Dermis microvascular lymphatic vessel endothelial cell (primary cell): ENCODE measurements at regions not wholly inside any gene's neighbourhood (a gene's known extent, or its start where the extent isn't known, plus 50 kb on each side); places are given as distances from the start of the nearest gene placed in this dataset.
A peak's percentile ranks its signal among the peaks of the same experiment; 100 is the strongest.

ENCODE experiments used
- DNase-seq, 2 donors: peaks; one replicate each; pipeline versions ENCODE4 v3.0.0 to v3.0.0-alpha.2; 2010; ENCODE audit warnings: low read depth in 2 of 2

- DNase-seq: no peak
These were observed 78.4 kb upstream of the TSPAN8 start for GRCh38 chr12:71236133-71236660.

GRCh38 chr12:71233083-71233482, 75.3 kb upstream of the TSPAN8 start:
- no peak for DNase-seq

- no peak for DNase-seq
These were observed 72.7 kb upstream of the TSPAN8 start for GRCh38 chr12:71230542-71230941.

- DNase-seq: no peak
These were observed 65.3 kb upstream of the TSPAN8 start for GRCh38 chr12:71223139-71223538.

GRCh38 chr12:71222436-71222835, 64.6 kb upstream of the TSPAN8 start:
- DNase-seq: no peak

GRCh38 chr12:71220260-71220659, 62.5 kb upstream of the TSPAN8 start:
- DNase-seq: no peak

- no peak for DNase-seq
These were observed 61.4 kb upstream of the TSPAN8 start for GRCh38 chr12:71219224-71219623.

GRCh38 chr12:71218616-71219015, 60.8 kb upstream of the TSPAN8 start:
- DNase-seq: no peak

GRCh38 chr12:71216725-71217579, 59.2 kb upstream of the TSPAN8 start:
- peak; percentile 2 to 33 for DNase-seq

GRCh38 chr12:71214511-71215285, 56.9 kb upstream of the TSPAN8 start:
- DNase-seq: no peak

GRCh38 chr12:71208053-71208685, 50.4 kb upstream of the TSPAN8 start:
- DNase-seq: no peak
